HCT116 (cell line): ENCODE measurements at regions not wholly inside any gene's neighbourhood (a gene's known extent, or its start where the extent isn't known, plus 50 kb on each side); places are given as distances from the start of the nearest gene placed in this dataset.

Source experiments
- ATAC-seq: fragments of 200-7000 bp; cut with Tn5 transposase; 2 replicates; pipeline ENCODE4 v1.9.1; 2020; ENCODE audit warnings: mild to moderate bottlenecking, moderate library complexity
- BruUV-seq: library from RNA; stranded (reverse); fragments of 400-500 nt; replicated peaks from 2 replicates; lab custom pipeline; 2021; lab: Mats Ljungman, UMichigan
- CTCF ChIA-PET: fragments of 300-600 bp; sonication (Branson Sonifier 250); formaldehyde crosslinking; loops from one replicate; lab custom pipeline; 2021; ENCODE audit warnings: antibody characterized with exemption; lab: Charles Lee
- POLR2A ChIA-PET: fragments of 300-600, 350-600 bp; sonication (Branson Sonifier 250); formaldehyde crosslinking; loops from one replicate; lab custom pipeline; 2021; ENCODE audit warnings: antibody characterized with exemption; lab: Charles Lee
- RAD21 ChIA-PET, 2 experiments: fragments of 300-600 bp; sonication (Branson Sonifier 250); formaldehyde crosslinking; loops; one replicate each; lab custom pipeline; 2023; ENCODE audit warnings: low total read pairs in 2 of 2; ENCODE audit not compliant: uncharacterized antibody in 2 of 2, unreplicated experiment in 2 of 2, low non-redundant PET in 1 of 2; lab: Charles Lee
- DNase-seq: peaks from one replicate; pipeline ENCODE4 v3.0.0-alpha.2; 2010; ENCODE audit warnings: low read depth, low spot score
- H2AFZ ChIP-seq: fragments of 200-600 bp; shearing (Covaris generic), sonication (generic); 2 replicates; pipeline ENCODE4 v1.6.1; 2017; ENCODE audit warnings: low read depth, mixed run types, mixed read lengths, antibody characterized with exemption, low read length; ENCODE audit not compliant: poor library complexity, severe bottlenecking
- H3K27ac ChIP-seq: 2 replicates; pipeline ENCODE4 v1.5.1; 2012; ENCODE audit warnings: low read depth, low read length
- H3K27me3 ChIP-seq: fragments of 200-600 bp; sonication (generic); 2 replicates; pipeline ENCODE4 v1.6.1; 2016; ENCODE audit warnings: mixed run types, low read length, mixed read lengths; ENCODE audit not compliant: insufficient read depth
- H3K36me3 ChIP-seq, 2 experiments: fragments of 200-500 bp in 1 of 2; fragments of 200-600 bp in 1 of 2; sonication (Bioruptor generic) in 1 of 2; sonication (generic) in 1 of 2; 2 replicates each; pipeline versions ENCODE4 v1.5.1 to v1.6.1; 2014 to 2016; ENCODE audit warnings: low read length in 2 of 2, inconsistent platforms in 1 of 2, mixed read lengths in 1 of 2, mixed run types in 1 of 2; ENCODE audit not compliant: insufficient read depth in 2 of 2, control insufficient read depth in 1 of 2
- H3K4me1 ChIP-seq, 2 experiments: fragments of 200-600 bp in 1 of 2; sonication (generic) in 1 of 2; 2 replicates each; pipeline versions ENCODE4 v1.5.1 to v1.6.1; 2012 to 2017; ENCODE audit warnings: low read length in 2 of 2, inconsistent platforms in 1 of 2, mild to moderate bottlenecking in 1 of 2, mixed read lengths in 1 of 2, mixed run types in 1 of 2, moderate library complexity in 1 of 2; ENCODE audit not compliant: insufficient read depth in 2 of 2, control insufficient read depth in 1 of 2
- H3K4me2 ChIP-seq: fragments of 200-600 bp; sonication (generic); 2 replicates; pipeline ENCODE4 v1.6.1; 2017; ENCODE audit warnings: mixed run types, low read length, mixed read lengths
- H3K4me3 ChIP-seq, 2 experiments: fragments of 200-600 bp in 1 of 2; sonication (generic) in 1 of 2; replicated peaks in 1 of 2; 2 replicates each; pipeline ENCODE4 v1.5.1; 2011 to 2016; ENCODE audit warnings: low read length in 2 of 2, control low read depth in 1 of 2, low read depth in 1 of 2, mild to moderate bottlenecking in 1 of 2, mixed read lengths in 1 of 2, mixed run types in 1 of 2
- H3K79me2 ChIP-seq: fragments of 200-600 bp; sonication (generic); 2 replicates; pipeline ENCODE4 v1.6.1; 2017; ENCODE audit warnings: mild to moderate bottlenecking, mixed run types, low read length, moderate library complexity, mixed read lengths; ENCODE audit not compliant: insufficient read depth
- H3K9ac ChIP-seq: fragments of 200-600 bp; sonication (generic); 2 replicates; pipeline ENCODE4 v1.6.1; 2016; ENCODE audit warnings: low read length, mixed read lengths
- H3K9me2 ChIP-seq: fragments of 200-600 bp; sonication (generic), shearing (Covaris generic); 2 replicates; pipeline ENCODE4 v1.6.1; 2017; ENCODE audit warnings: mixed run types, mild to moderate bottlenecking, moderate library complexity; ENCODE audit not compliant: insufficient read depth
- H3K9me3 ChIP-seq, 2 experiments: fragments of 200-500 bp in 1 of 2; fragments of 200-600 bp in 1 of 2; sonication (Bioruptor generic) in 1 of 2; sonication (generic) in 1 of 2; 2 replicates each; pipeline ENCODE4 v1.6.1; 2014 to 2017; ENCODE audit warnings: low read length in 2 of 2, mixed read lengths in 2 of 2, inconsistent platforms in 1 of 2, low read depth in 1 of 2, mild to moderate bottlenecking in 1 of 2, mixed run types in 1 of 2, moderate library complexity in 1 of 2; ENCODE audit not compliant: control insufficient read depth in 1 of 2, insufficient read depth in 1 of 2
- H4K20me1 ChIP-seq: fragments of 200-600 bp; sonication (generic), shearing (Covaris generic); 2 replicates; pipeline ENCODE4 v1.6.1; 2017; ENCODE audit warnings: mixed run types, mild to moderate bottlenecking, moderate library complexity; ENCODE audit not compliant: insufficient read depth
- CBX3 ChIP-seq: IDR thresholded peaks from 2 replicates; pipeline ENCODE4 v1.6.1; 2012; ENCODE audit warnings: low read depth
- CEBPB ChIP-seq: IDR thresholded peaks from 2 replicates; pipeline ENCODE4 v1.6.1; 2012; ENCODE audit warnings: low read depth
- CTCF ChIP-seq, 3 experiments: fragments of 200-600 bp in 1 of 3; sonication (generic) in 1 of 3; IDR thresholded peaks in 2 of 3; conservative IDR thresholded peaks in 1 of 3; 2 replicates each; pipeline ENCODE4 v1.5.1; 2012 to 2017; ENCODE audit warnings: low read depth in 2 of 3, low read length in 2 of 3, antibody characterized with exemption in 1 of 3, borderline replicate concordance in 1 of 3, control low read depth in 1 of 3, mild to moderate bottlenecking in 1 of 3, mixed read lengths in 1 of 3, mixed run types in 1 of 3, moderate library complexity in 1 of 3; ENCODE audit not compliant: insufficient read depth in 1 of 3
- EGR1 ChIP-seq: IDR thresholded peaks from 2 replicates; pipeline ENCODE4 v1.6.1; 2012; ENCODE audit warnings: low read depth
- EZH2 ChIP-seq: fragments of 200-600 bp; sonication (generic); IDR thresholded peaks from 2 replicates; pipeline ENCODE4 v1.6.1; 2017; ENCODE audit warnings: antibody characterized with exemption, mixed run types
- EZH2phosphoT487 ChIP-seq: fragments of 200-600 bp; IDR thresholded peaks from 2 replicates; pipeline ENCODE4 v1.6.1; 2018; ENCODE audit warnings: antibody characterized with exemption, borderline replicate concordance
- POLR2A ChIP-seq: IDR thresholded peaks from 2 replicates; pipeline ENCODE4 v1.7.0; 2011; ENCODE audit warnings: borderline replicate concordance; ENCODE audit not compliant: insufficient read depth, insufficient read length; ENCODE audit errors: extremely low read depth
- POLR2AphosphoS5 ChIP-seq: IDR thresholded peaks from 2 replicates; pipeline ENCODE4 v1.6.1; 2011; ENCODE audit warnings: mild to moderate bottlenecking, low read depth, low read length, moderate library complexity
- RAD21 ChIP-seq: IDR thresholded peaks from 2 replicates; pipeline ENCODE4 v1.6.1; 2012; ENCODE audit warnings: low read depth, mild to moderate bottlenecking
- REST ChIP-seq: IDR thresholded peaks from 2 replicates; pipeline ENCODE4 v1.6.1; 2012; ENCODE audit warnings: low read depth
- SIN3A ChIP-seq: IDR thresholded peaks from 2 replicates; pipeline ENCODE4 v1.6.1; 2012; ENCODE audit warnings: low read depth
- SRF ChIP-seq: IDR thresholded peaks from 2 replicates; pipeline ENCODE4 v1.6.1; 2012; ENCODE audit warnings: low read depth
- TCF7L2 ChIP-seq: IDR thresholded peaks from 2 replicates; pipeline ENCODE4 v1.7.0; 2011; ENCODE audit warnings: borderline replicate concordance, inconsistent platforms; ENCODE audit not compliant: insufficient read depth, insufficient read length; ENCODE audit errors: extremely low read depth
- ZFX ChIP-seq: fragments of 450-650 bp; IDR thresholded peaks from 2 replicates; pipeline ENCODE4 v1.6.1; 2017
- intact Hi-C: fragments of 100-400 bp; cut with micrococcal nuclease; formaldehyde crosslinking; loops from 2 replicates; pipeline ENCODE4 v1.10.0; 2022
- TF ChIP-seq, protein P1 (sequence below): IDR thresholded peaks from 2 replicates; pipeline ENCODE4 v1.6.1; 2011; ENCODE audit warnings: mild to moderate bottlenecking, low read length, moderate library complexity; ENCODE audit not compliant: insufficient replicate concordance; ENCODE audit errors: extremely low read depth

DNA sequence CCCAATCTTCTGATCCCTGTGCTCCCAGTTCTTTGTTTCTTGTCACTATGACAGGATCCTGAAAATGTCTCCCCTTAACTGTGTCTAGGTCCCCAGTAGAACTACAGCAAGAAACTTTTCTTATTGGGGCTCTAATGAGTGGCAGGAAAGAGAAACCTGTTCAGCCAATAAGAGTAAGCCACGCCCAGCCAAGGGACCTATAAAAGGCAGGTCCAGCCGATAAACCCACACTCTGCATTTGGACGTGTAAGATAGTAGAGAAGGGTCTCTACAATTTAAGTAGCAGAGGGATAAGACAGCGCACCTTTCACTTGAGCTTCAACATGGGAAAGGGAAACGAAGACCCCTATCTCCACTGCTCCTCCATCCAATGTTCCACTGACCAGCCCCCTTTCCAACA lies 149.9 kb downstream of the LMLN start:
- intact Hi-C loops, result no loop called here
- H3K9me3 ChIP-seq, result no peaks in the 10 kb centered on the region
- BruUV-seq, result no TSS peak

DNA sequence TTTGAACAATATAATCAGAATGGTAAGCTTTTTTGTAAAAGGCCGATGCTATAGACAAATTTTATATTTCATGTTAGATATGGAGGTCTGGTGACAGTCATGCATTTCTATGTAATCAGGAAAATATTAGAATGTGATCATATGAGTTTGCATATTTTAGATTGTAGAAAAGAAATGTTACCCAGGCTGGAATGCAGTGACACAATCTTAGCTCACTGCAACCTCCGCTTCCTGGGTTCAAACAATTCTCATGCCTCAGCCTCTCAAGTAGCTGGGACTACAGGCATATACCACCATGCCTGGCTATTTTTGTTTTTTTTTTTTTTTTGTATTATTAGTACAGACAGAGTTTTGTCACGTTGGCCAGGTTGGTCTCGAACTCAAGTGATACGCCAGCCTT lies 152.0 kb downstream of the LMLN start:
- no peak for ATAC-seq
- RAD21 ChIA-PET, result no interaction called here
- TF ChIP-seq REST, result no peak
- no peak for TF ChIP-seq EZH2phosphoT487
- no peak for TF ChIP-seq TCF7L2
- TF ChIP-seq ZFX, result no peak
- TF ChIP-seq EGR1, result no peak
- TF ChIP-seq POLR2A, result no peak
- TF ChIP-seq SIN3A, result no peak
- TF ChIP-seq EZH2, result no peak
- TF ChIP-seq POLR2AphosphoS5, result no peak
- no peak for TF ChIP-seq RAD21
- TF ChIP-seq, protein P1, sequence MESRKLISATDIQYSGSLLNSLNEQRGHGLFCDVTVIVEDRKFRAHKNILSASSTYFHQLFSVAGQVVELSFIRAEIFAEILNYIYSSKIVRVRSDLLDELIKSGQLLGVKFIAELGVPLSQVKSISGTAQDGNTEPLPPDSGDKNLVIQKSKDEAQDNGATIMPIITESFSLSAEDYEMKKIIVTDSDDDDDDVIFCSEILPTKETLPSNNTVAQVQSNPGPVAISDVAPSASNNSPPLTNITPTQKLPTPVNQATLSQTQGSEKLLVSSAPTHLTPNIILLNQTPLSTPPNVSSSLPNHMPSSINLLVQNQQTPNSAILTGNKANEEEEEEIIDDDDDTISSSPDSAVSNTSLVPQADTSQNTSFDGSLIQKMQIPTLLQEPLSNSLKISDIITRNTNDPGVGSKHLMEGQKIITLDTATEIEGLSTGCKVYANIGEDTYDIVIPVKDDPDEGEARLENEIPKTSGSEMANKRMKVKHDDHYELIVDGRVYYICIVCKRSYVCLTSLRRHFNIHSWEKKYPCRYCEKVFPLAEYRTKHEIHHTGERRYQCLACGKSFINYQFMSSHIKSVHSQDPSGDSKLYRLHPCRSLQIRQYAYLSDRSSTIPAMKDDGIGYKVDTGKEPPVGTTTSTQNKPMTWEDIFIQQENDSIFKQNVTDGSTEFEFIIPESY, result no peak
- no peak for TF ChIP-seq SRF
- TF ChIP-seq CTCF (IDR thresholded peaks at IDR 0.05 in 2 of 3, conservative IDR thresholded peaks at IDR 0.05 in 1 of 3; ENCODE audit: borderline replicate concordance in 1 of 3, insufficient read depth in 1 of 3, low read depth in 2 of 3, low read length in 2 of 3), result no peak

More for the DNA sequence above, 149.9 kb downstream of the LMLN start:
- no peak overlapping the region for H3K27ac ChIP-seq
- ATAC-seq (no peak), DNase-seq (no peak)
- RAD21 ChIA-PET, result no interaction called here
- H3K9me2 ChIP-seq, result no peaks in the 10 kb centered on the region
- no peak overlapping the region for H3K4me2 ChIP-seq
- H3K36me3 ChIP-seq, result no peaks in the 10 kb centered on the region
- CTCF ChIA-PET, result no interaction called here
- no peak overlapping the region for H3K4me3 ChIP-seq
- H3K79me2 ChIP-seq, result no peaks in the 10 kb centered on the region
- H4K20me1 ChIP-seq, result no peaks in the 10 kb centered on the region
- H3K27me3 ChIP-seq, result no peaks in the 10 kb centered on the region
- H2AFZ ChIP-seq, result no peak overlapping the region
- POLR2A ChIA-PET, result no interaction called here
- peaks cover 7 to 9% of the 10 kb centered on the region in 2 experiments; a peak in 3 of 4 replicates for H3K4me1 ChIP-seq
- TF ChIP-seq CBX3 (no peak), CEBPB (no peak)
- TF ChIP-seq, all 23 proteins: peak for 0
- no peak overlapping the region for H3K9ac ChIP-seq

More for the DNA sequence above, 152.0 kb downstream of the LMLN start:
- Histone ChIP-seq H3K36me3 (no peaks in the 10 kb centered on the region), H3K9me3 (no peaks in the 10 kb centered on the region), H3K79me2 (no peaks in the 10 kb centered on the region), H3K4me2 (no peak overlapping the region), H3K9me2 (no peaks in the 10 kb centered on the region), H3K27ac (no peak overlapping the region), H3K9ac (no peak overlapping the region), H3K27me3 (no peaks in the 10 kb centered on the region), H4K20me1 (no peaks in the 10 kb centered on the region), H3K4me3 (no peak overlapping the region), H3K4me1 (peaks cover 7 to 9% of the 10 kb centered on the region in 2 experiments; a peak in 3 of 4 replicates), H2AFZ (no peak overlapping the region)
- POLR2A ChIA-PET, result interaction anchor here (0.7 kb wide), 1 partner anchor 31 kb away, joined by 3 read pairs; no protein-coding TSS in a partner anchor
- DNase-seq, result no peak
- intact Hi-C loops, result no loop called here
- BruUV-seq, result no TSS peak
- CTCF ChIA-PET, result no interaction called here
